GM20000 (cell line): ENCODE measurements at regions not wholly inside any gene's neighbourhood (a gene's known extent, or its start where the extent isn't known, plus 50 kb on each side); places are given as distances from the start of the nearest gene placed in this dataset.

ENCODE experiments used
- DNase-seq: peaks from one replicate; pipeline ENCODE4 v3.0.0; 2012; ENCODE audit warnings: low spot score
- CTCF ChIP-seq: IDR thresholded peaks from 2 replicates; pipeline ENCODE4 v1.5.1; 2012; ENCODE audit warnings: mild to moderate bottlenecking, control low read depth; ENCODE audit errors: extremely low read depth, missing control alignments

GRCh38 chr1:8107897-8108296 is 81.8 kb upstream of the ERRFI1 start:
- no peak for DNase-seq
- no peak for TF ChIP-seq CTCF

- DNase-seq: peak; percentile 52
- TF ChIP-seq CTCF: no peak
These were observed 78.4 kb upstream of the ERRFI1 start for GRCh38 chr1:8104278-8105236.

- TF ChIP-seq CTCF: no peak
- DNase-seq: no peak
These were observed 71.8 kb upstream of the ERRFI1 start for GRCh38 chr1:8097908-8098307.

- peak; percentile 57 for DNase-seq
- TF ChIP-seq CTCF: no peak
These were observed 71.1 kb upstream of the ERRFI1 start for GRCh38 chr1:8097077-8097799.

GRCh38 chr1:8096105-8097011 is 70.2 kb upstream of the ERRFI1 start:
- TF ChIP-seq CTCF: no peak
- no peak for DNase-seq

- DNase-seq: no peak
- no peak for TF ChIP-seq CTCF
These were observed 69.5 kb upstream of the ERRFI1 start for GRCh38 chr1:8095584-8095983.
